Keratinocyte (primary cell): ENCODE measurements at regions not wholly inside any gene's neighbourhood (a gene's known extent, or its start where the extent isn't known, plus 50 kb on each side); places are given as distances from the start of the nearest gene placed in this dataset.

Experiments
- CTCF ChIP-seq, 3 experiments: IDR thresholded peaks in 1 of 3; conservative IDR thresholded peaks in 1 of 3; optimal IDR thresholded peaks in 1 of 3; 2 replicates in 2 of 3; 3 replicates in 1 of 3; pipeline versions ENCODE3 to v1.5.1; 2011; ENCODE audit warnings: low read length in 3 of 3, mild to moderate bottlenecking in 3 of 3, moderate library complexity in 2 of 3, control low read depth in 1 of 3, inconsistent platforms in 1 of 3; ENCODE audit not compliant: insufficient read depth in 2 of 3; ENCODE audit errors: extremely low read depth in 1 of 3
- EZH2 ChIP-seq: IDR thresholded peaks from one replicate; pipeline ENCODE4 v1.6.1; 2012; ENCODE audit warnings: inconsistent platforms, mild to moderate bottlenecking, low read length, moderate library complexity

GRCh38 chr6:66065313-66065712 lies 358.3 kb upstream of the EYS start:
- no peak for TF ChIP-seq CTCF (optimal IDR thresholded peaks at IDR 0.05 in 1 of 3, IDR thresholded peaks at IDR 0.05 in 1 of 3, conservative IDR thresholded peaks at IDR 0.05 in 1 of 3; ENCODE audit: extremely low read depth in 1 of 3, insufficient read depth in 2 of 3, low read length in 3 of 3)
- TF ChIP-seq EZH2, result no peak
